GM12878 (cell line): ENCODE measurements at regions not wholly inside any gene's neighbourhood (a gene's known extent, or its start where the extent isn't known, plus 50 kb on each side); places are given as distances from the start of the nearest gene placed in this dataset.

Experiments
- ATAC-seq: fragments of 200-7000 bp; cut with Tn5 transposase; 3 replicates; pipeline ENCODE4 v1.9.1; 2020; ENCODE audit warnings: mild to moderate bottlenecking, moderate library complexity
- BruUV-seq: library from RNA; stranded (reverse); fragments of 400-500 nt; replicated peaks from 2 replicates; lab custom pipeline; 2021; lab: Mats Ljungman, UMichigan
- CTCF ChIA-PET: fragments of 300-600 bp; sonication (Branson Sonifier 250); formaldehyde crosslinking; extraction: SDS; loops from one replicate; lab custom pipeline; 2021; ENCODE audit warnings: inconsistent platforms; lab: Yijun Ruan, JAX
- POLR2A ChIA-PET: fragments of 350-600 bp; formaldehyde crosslinking; extraction: SDS; loops from one replicate; lab custom pipeline; 2021; ENCODE audit warnings: inconsistent platforms; lab: Charles Lee
- RAD21 ChIA-PET: fragments of 300-600 bp; sonication (Branson Sonifier 250); formaldehyde crosslinking; loops from one replicate; lab custom pipeline; 2023; ENCODE audit warnings: antibody characterized with exemption; ENCODE audit not compliant: unreplicated experiment; lab: Charles Lee
- SMC1A ChIA-PET: fragments of 300-600 bp; sonication (Branson Sonifier 250); formaldehyde crosslinking; loops from one replicate; lab custom pipeline; 2023; ENCODE audit not compliant: unreplicated experiment, uncharacterized antibody; lab: Charles Lee
- DNase-seq: peaks from one replicate; pipeline ENCODE4 v3.0.0-alpha.2; 2011; ENCODE audit warnings: low read depth, low spot score
- FAIRE-seq: peaks from 3 replicates; lab custom pipeline; 2011; peaks lifted over from hg19 to GRCh38; lab: Jason Lieb, UNC
- H2AFZ ChIP-seq: 2 replicates; pipeline ENCODE4 v1.6.0; 2011; ENCODE audit warnings: low read depth, low read length, control low read depth; ENCODE audit not compliant: control insufficient read depth
- H3K27ac ChIP-seq: 2 replicates; pipeline ENCODE4 v1.5.1; 2011; ENCODE audit warnings: control low read depth; ENCODE audit not compliant: control insufficient read depth, insufficient read depth
- H3K27me3 ChIP-seq, 2 experiments: replicated peaks in 1 of 2; 2 replicates each; pipeline versions ENCODE4 v1.6.0 to v1.6.1; 2011; ENCODE audit warnings: low read length in 1 of 2; ENCODE audit not compliant: control insufficient read depth in 2 of 2, insufficient read depth in 2 of 2
- H3K36me3 ChIP-seq, 2 experiments: 2 replicates each; pipeline ENCODE4 v1.5.1; 2011; ENCODE audit warnings: low read length in 1 of 2; ENCODE audit not compliant: control insufficient read depth in 2 of 2, insufficient read depth in 2 of 2
- H3K4me1 ChIP-seq: 2 replicates; pipeline ENCODE4 v1.6.1; 2011; ENCODE audit warnings: mild to moderate bottlenecking, low read length, moderate library complexity, mixed read lengths; ENCODE audit not compliant: control insufficient read depth, insufficient read depth
- H3K4me2 ChIP-seq: 2 replicates; pipeline ENCODE4 v1.6.0; 2011; ENCODE audit warnings: control low read depth; ENCODE audit not compliant: control insufficient read depth, insufficient read depth
- H3K4me3 ChIP-seq: fragments of 200-600 bp; sonication (generic); 2 replicates; pipeline ENCODE4 v1.5.1; 2016
- H3K79me2 ChIP-seq: 2 replicates; pipeline ENCODE4 v1.6.0; 2011; ENCODE audit warnings: low read length; ENCODE audit not compliant: control insufficient read depth, insufficient read depth
- H3K9ac ChIP-seq: 2 replicates; pipeline ENCODE4 v1.8.0; 2011; ENCODE audit warnings: low read length, control low read depth, mixed read lengths; ENCODE audit not compliant: control insufficient read depth, insufficient read depth
- H3K9me3 ChIP-seq: replicated peaks from 3 replicates; pipeline ENCODE4 v1.5.1; 2011; ENCODE audit warnings: mild to moderate bottlenecking, low read length; ENCODE audit not compliant: control insufficient read depth, insufficient read depth
- H4K20me1 ChIP-seq: 2 replicates; pipeline ENCODE4 v1.6.0; 2011; ENCODE audit not compliant: control insufficient read depth, insufficient read depth
- CHD4 ChIP-seq: fragments of 200-600 bp; sonication (generic); IDR thresholded peaks from 2 replicates; pipeline ENCODE4 v1.6.1; 2016; ENCODE audit warnings: mild to moderate bottlenecking
- ETV6 ChIP-seq, 2 experiments: fragments of 450-650 bp in 1 of 2; IDR thresholded peaks in 1 of 2; conservative IDR thresholded peaks in 1 of 2; 2 replicates each; pipeline ENCODE4 v1.6.1; 2014; ENCODE audit warnings: antibody characterized with exemption in 1 of 2, borderline replicate concordance in 1 of 2, low read depth in 1 of 2, mild to moderate bottlenecking in 1 of 2, moderate library complexity in 1 of 2
- EZH2 ChIP-seq: IDR thresholded peaks from 2 replicates; pipeline ENCODE4 v1.6.1; 2012; ENCODE audit warnings: low read depth, mild to moderate bottlenecking, control low read depth, inconsistent platforms, low read length, borderline replicate concordance; ENCODE audit not compliant: control insufficient read depth
- POLR2A ChIP-seq: IDR thresholded peaks from 2 replicates; pipeline ENCODE4 v1.6.1; 2011; ENCODE audit warnings: low read depth, mild to moderate bottlenecking, low read length
- PRDM15 ChIP-seq: fragments of 450-650 bp; formaldehyde crosslinking; IDR thresholded peaks from 2 replicates; pipeline ENCODE4 v1.4.0; 2020; ENCODE audit warnings: mild to moderate bottlenecking, moderate library complexity
- RAD21 ChIP-seq: IDR thresholded peaks from 2 replicates; pipeline ENCODE4 v1.6.1; 2011; ENCODE audit warnings: mild to moderate bottlenecking, low read depth, low read length, moderate library complexity; ENCODE audit not compliant: insufficient read depth
- RUNX3 ChIP-seq: IDR thresholded peaks from 2 replicates; pipeline ENCODE4 v1.6.1; 2012; ENCODE audit warnings: low read length, inconsistent platforms
- SRF ChIP-seq, 2 experiments: IDR thresholded peaks; 2 replicates each; pipeline ENCODE4 v1.6.1; 2011; ENCODE audit warnings: low read depth in 2 of 2, low read length in 2 of 2, mild to moderate bottlenecking in 1 of 2, moderate library complexity in 1 of 2
- ZNF622 ChIP-seq: fragments of 450-650 bp; IDR thresholded peaks from 2 replicates; pipeline ENCODE4 v1.6.1; 2017; ENCODE audit warnings: mild to moderate bottlenecking, inconsistent platforms
- ZZZ3 ChIP-seq: IDR thresholded peaks from 2 replicates; pipeline ENCODE4 v1.6.1; 2011; ENCODE audit warnings: low read depth; ENCODE audit not compliant: control insufficient read depth, insufficient read length
- WGBS: methylation state at CpG from one replicate; pipeline ENCODE4 v1.1.6; 2016; ENCODE audit warnings: low lambda C conversion rate; ENCODE audit not compliant: insufficient replicate concordance, insufficient coverage; ENCODE audit errors: missing lambda C conversion rate; 5-methylcytosine and 5-hydroxymethylcytosine counted together
- in situ Hi-C: fragments of 300-500 bp; cut with MboI; formaldehyde crosslinking; loops from 9 replicates; pipeline ENCODE4 v1.14.3; 2018; ENCODE audit warnings: mixed read lengths
- intact Hi-C: fragments of 100-400 bp; cut with micrococcal nuclease; formaldehyde crosslinking; loops from one replicate; pipeline ENCODE4 v1.14.2; 2022; ENCODE audit not compliant: unreplicated experiment
- TF ChIP-seq, protein P1 (sequence below): fragments of 450-650 bp; IDR thresholded peaks from 2 replicates; pipeline ENCODE4 v1.6.1; 2014; ENCODE audit warnings: mild to moderate bottlenecking

DNA sequence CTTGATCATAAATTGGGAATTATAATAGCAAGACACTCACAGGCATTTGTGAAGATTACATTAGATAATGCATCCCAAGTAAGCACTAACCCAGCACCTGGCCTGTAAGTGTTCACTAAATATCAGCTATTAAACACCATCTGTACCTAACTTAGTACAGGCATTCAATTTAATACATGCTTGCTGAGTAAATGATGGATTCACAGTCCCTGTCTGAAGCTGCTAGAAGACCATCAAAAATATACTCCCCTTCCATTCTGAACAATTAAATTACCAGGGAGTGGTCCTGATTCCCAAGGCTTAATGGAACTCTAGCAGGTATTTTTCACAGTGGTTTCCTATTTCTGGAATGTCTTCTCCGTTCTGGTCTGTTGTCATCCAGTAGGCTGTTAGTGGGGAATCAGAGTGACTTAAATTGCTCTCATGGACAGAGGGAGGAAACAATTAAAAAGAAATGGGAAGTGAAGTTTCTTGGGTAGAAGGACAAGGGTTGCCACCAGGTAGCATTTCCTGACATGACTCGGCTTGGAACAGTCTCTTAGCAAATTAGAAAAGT, 233.9 kb downstream of the PTTG2 start:
- no peaks in the 10 kb centered on the region for H3K36me3 ChIP-seq
- POLR2A ChIA-PET = no interaction called here
- no peak overlapping the region; the same call in 1 of the 2 replicates for H2AFZ ChIP-seq
- CTCF ChIA-PET = interaction anchor here (1.0 to 1.9 kb wide), 2 partner anchors 9 to 481 kb away, joined by 4 to 7 read pairs; no protein-coding TSS in a partner anchor
- no peaks in the 10 kb centered on the region for H4K20me1 ChIP-seq
- H3K9ac ChIP-seq = no peak overlapping the region
- DNase-seq (no peak), ATAC-seq (no peak), FAIRE-seq (no peak)
- H3K9me3 ChIP-seq = no peaks in the 10 kb centered on the region
- no peak overlapping the region for H3K4me2 ChIP-seq
- H3K79me2 ChIP-seq = no peaks in the 10 kb centered on the region
- in situ Hi-C loops = no loop called here
- intact Hi-C loops = no loop called here
- SMC1A ChIA-PET = interaction anchor here (2.5 to 2.6 kb wide), 3 partner anchors 14 to 481 kb away, joined by 8 to 20 read pairs (median 14); no protein-coding TSS in a partner anchor
- no peak for TF ChIP-seq PRDM15 (CRISPR knock-in tag)
- TF ChIP-seq POLR2A = no peak
- TF ChIP-seq ZNF622 = no peak
- no peak for TF ChIP-seq RUNX3
- no peak for TF ChIP-seq ZZZ3
- TF ChIP-seq ETV6 (conservative IDR thresholded peaks at IDR 0.05 in 1 of 2, IDR thresholded peaks at IDR 0.05 in 1 of 2; ENCODE audit: borderline replicate concordance in 1 of 2, low read depth in 1 of 2) = no peak
- TF ChIP-seq SRF (IDR thresholded peaks at IDR 0.05; ENCODE audit: low read depth in 2 of 2, low read length in 2 of 2) = no peak
- TF ChIP-seq EZH2 = no peak
- no peak for TF ChIP-seq CHD4
- TF ChIP-seq RAD21 = no peak
- TF ChIP-seq, protein P1, sequence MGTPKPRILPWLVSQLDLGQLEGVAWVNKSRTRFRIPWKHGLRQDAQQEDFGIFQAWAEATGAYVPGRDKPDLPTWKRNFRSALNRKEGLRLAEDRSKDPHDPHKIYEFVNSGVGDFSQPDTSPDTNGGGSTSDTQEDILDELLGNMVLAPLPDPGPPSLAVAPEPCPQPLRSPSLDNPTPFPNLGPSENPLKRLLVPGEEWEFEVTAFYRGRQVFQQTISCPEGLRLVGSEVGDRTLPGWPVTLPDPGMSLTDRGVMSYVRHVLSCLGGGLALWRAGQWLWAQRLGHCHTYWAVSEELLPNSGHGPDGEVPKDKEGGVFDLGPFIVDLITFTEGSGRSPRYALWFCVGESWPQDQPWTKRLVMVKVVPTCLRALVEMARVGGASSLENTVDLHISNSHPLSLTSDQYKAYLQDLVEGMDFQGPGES = no peak
- no peaks in the 10 kb centered on the region; the same call in 1 of the 2 replicates for H3K4me1 ChIP-seq
- BruUV-seq = no TSS peak
- H3K4me3 ChIP-seq = no peak overlapping the region
- RAD21 ChIA-PET = interaction anchor here (0.8 kb wide), 1 partner anchor 481 kb away, joined by 3 read pairs; no protein-coding TSS in a partner anchor
- no peak overlapping the region for H3K27ac ChIP-seq
- 25% methylated on average over 2 of the region's 2 CpGs for WGBS
- peaks cover 0 to 1% of the 10 kb centered on the region in 2 experiments; a peak in 2 of 4 replicates for H3K27me3 ChIP-seq
